ENCODE measurements at regions not wholly inside any gene's neighbourhood (a gene's known extent, or its start where the extent isn't known, plus 50 kb on each side); places are given as distances from the start of the nearest gene placed in this dataset.

DNA sequence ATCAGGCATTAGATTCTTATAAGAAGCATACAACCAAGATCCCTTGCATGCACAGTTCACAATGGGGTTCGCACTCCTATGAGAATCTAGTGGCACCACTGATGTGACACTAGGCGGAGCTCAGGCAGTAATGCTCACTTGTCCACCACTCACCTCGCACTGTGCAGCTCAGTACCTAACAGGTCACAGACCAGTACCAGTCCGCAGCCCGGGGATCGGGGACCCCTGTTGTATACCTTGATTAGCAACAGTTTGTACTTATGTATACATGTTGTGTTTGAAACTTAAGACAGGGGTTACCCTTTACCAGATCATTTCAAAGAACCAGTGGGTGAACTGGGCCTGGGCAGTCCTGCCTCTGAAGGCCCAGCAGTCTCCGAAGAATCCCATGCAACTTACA is 103.7 kb downstream of the PMP22 start:
- TF ChIP-seq, protein P1, sequence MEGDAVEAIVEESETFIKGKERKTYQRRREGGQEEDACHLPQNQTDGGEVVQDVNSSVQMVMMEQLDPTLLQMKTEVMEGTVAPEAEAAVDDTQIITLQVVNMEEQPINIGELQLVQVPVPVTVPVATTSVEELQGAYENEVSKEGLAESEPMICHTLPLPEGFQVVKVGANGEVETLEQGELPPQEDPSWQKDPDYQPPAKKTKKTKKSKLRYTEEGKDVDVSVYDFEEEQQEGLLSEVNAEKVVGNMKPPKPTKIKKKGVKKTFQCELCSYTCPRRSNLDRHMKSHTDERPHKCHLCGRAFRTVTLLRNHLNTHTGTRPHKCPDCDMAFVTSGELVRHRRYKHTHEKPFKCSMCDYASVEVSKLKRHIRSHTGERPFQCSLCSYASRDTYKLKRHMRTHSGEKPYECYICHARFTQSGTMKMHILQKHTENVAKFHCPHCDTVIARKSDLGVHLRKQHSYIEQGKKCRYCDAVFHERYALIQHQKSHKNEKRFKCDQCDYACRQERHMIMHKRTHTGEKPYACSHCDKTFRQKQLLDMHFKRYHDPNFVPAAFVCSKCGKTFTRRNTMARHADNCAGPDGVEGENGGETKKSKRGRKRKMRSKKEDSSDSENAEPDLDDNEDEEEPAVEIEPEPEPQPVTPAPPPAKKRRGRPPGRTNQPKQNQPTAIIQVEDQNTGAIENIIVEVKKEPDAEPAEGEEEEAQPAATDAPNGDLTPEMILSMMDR (IDR thresholded peaks at IDR 0.05): no peak
- Histone ChIP-seq H3K27me3 (no peaks in the 10 kb centered on the region), H3K9me3 (no peaks in the 10 kb centered on the region), H3K9ac (ENCODE audit: low read depth in 2 of 2, low read length in 2 of 2) (no peak overlapping the region), H3K27ac (no peak overlapping the region), H3K36me3 (no peaks in the 10 kb centered on the region), H3K4me3 (no peak overlapping the region), H3K4me1 (no peaks in the 10 kb centered on the region)
- no peak for DNase-seq
- intact Hi-C loops (cut with DNase I): no loop called here

DNA sequence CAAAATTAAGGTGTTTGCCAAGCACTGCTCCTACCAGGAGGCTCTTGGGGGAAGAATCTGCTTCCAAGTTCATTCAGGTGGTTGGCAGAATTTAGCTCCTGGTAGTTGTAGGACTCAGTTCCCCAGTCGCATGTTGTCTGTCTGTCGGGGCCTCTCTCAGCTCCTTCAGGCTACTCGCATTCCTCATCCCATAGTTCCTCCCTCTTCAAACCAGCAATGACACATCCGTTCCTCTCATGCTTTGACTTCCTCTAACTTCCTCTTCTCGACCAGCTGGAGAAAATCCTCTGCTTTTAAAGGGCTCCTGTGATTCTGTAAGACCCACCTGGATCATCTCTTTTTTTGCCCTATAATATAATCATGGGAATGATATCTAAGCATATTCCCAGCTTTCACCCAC is 108.1 kb downstream of the PMP22 start:
- H3K9ac ChIP-seq (ENCODE audit: low read depth in 2 of 2, low read length in 2 of 2): no peak overlapping the region

DNA sequence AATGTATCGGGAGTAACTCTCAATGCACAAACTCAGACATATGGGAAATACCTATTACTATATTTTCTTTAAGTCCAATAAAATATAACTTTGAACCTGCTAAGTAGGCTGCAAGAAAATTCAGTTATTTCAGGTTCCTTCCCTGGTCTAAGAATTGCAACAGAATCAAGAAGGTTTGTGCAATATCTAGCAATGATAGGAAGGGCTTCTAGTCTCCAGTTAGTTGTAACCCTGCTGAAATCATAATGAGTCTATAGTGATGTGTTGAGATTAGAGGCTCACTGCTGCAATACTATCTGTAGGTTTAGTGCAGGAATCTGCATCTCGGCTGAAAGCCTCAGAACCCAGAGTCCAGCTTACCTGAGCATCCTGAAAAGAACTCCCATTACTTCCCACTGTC is 110.5 kb downstream of the PMP22 start:
- no peaks in the 10 kb centered on the region for H3K9me3 ChIP-seq
- no peaks in the 10 kb centered on the region for H3K36me3 ChIP-seq
- H3K4me1 ChIP-seq: no peaks in the 10 kb centered on the region
- H3K4me3 ChIP-seq: no peak overlapping the region
- intact Hi-C loops (cut with DNase I): no loop called here
- no peak overlapping the region for H3K9ac ChIP-seq (ENCODE audit: low read depth in 2 of 2, low read length in 2 of 2)
- TF ChIP-seq, protein P1 (IDR thresholded peaks at IDR 0.05): no peak
- no peak for DNase-seq
- H3K27me3 ChIP-seq: no peaks in the 10 kb centered on the region
- H3K27ac ChIP-seq: no peak overlapping the region

More for the DNA sequence above, 108.1 kb downstream of the PMP22 start:
- H3K4me1 ChIP-seq: no peaks in the 10 kb centered on the region
- no peak overlapping the region for H3K4me3 ChIP-seq
- TF ChIP-seq, protein P1 (IDR thresholded peaks at IDR 0.05): no peak
- no peaks in the 10 kb centered on the region for H3K27me3 ChIP-seq
- no peak for DNase-seq
- intact Hi-C loops (cut with DNase I): no loop called here
- H3K27ac ChIP-seq: no peak overlapping the region
- no peaks in the 10 kb centered on the region for H3K9me3 ChIP-seq
- H3K36me3 ChIP-seq: no peaks in the 10 kb centered on the region

DNA sequence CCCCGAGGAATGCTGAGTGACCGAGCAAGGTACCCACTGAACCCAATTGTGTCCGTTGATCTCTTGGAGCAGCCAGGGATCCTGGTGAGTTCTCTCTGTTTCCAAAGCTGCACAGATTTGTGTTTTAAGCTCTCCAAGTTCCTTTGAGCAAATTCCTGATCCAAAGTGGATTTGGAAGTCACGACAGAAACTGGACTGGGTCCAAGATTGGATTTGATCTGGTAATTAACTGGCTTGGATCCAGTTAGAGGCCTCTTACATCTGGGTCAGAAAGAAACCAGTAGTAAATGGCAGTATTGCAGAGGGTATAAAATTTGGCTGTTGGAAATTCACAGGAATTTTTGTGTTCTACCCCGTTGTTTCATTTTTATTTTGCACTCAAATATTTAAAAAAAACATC is 119.5 kb downstream of the PMP22 start:
- H3K4me1 ChIP-seq: no peaks in the 10 kb centered on the region
- TF ChIP-seq, protein P1 (IDR thresholded peaks at IDR 0.05): no peak
- intact Hi-C loops (cut with DNase I): no loop called here
- no peak overlapping the region for H3K9ac ChIP-seq (ENCODE audit: low read depth in 2 of 2, low read length in 2 of 2)
- H3K9me3 ChIP-seq: no peaks in the 10 kb centered on the region
- no peak overlapping the region for H3K27ac ChIP-seq
- H3K36me3 ChIP-seq: no peaks in the 10 kb centered on the region
- H3K27me3 ChIP-seq: no peaks in the 10 kb centered on the region
- DNase-seq: no peak
- H3K4me3 ChIP-seq: no peak overlapping the region

DNA sequence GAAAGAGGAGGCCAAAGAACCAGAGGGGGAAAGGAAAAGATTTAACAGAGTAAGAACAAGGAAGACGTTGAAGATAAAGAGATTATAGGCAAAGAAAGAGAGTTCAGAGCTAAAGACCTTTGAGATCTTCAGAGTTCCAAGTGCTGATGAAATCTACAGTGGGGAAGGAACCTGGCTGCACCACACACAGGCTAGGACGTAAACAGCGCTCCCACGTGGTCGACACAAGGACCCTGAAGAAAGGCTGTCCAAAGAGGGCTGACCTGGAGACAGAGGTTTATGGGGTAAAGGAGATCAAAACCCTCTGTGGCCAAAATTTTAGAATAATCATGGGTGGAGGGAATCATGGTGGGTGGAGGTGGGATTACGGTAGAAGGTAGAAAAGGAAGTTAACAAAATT is 121.6 kb downstream of the PMP22 start:
- no peak for DNase-seq
- Histone ChIP-seq H3K4me1 (no peaks in the 10 kb centered on the region), H3K36me3 (no peaks in the 10 kb centered on the region), H3K4me3 (no peak overlapping the region), H3K27ac (no peak overlapping the region), H3K9ac (ENCODE audit: low read depth in 2 of 2, low read length in 2 of 2) (no peak overlapping the region), H3K27me3 (no peaks in the 10 kb centered on the region), H3K9me3 (no peaks in the 10 kb centered on the region)
- intact Hi-C loops (cut with DNase I): no loop called here
- TF ChIP-seq, protein P1 (IDR thresholded peaks at IDR 0.05): no peak

DNA sequence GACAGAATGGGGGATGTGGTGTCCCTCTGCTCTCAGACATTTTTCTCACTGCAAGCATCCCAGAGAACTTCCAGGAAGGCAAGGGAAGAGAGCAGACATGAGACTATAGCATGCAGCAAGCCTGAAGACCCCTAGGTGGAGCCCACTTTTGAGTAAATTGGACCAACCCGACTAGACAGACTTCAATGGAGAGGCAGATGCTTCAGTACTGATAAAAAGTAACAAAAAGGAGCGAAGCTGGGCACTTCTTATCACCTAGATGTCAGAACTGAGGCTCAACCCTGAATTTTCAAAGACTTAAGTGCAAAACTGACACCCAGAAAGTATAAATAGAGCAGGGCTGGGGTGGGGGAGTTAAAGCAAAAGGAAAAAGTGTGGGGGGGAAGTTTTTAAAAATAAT is 130.8 kb downstream of the PMP22 start:
- Histone ChIP-seq H3K27me3 (no peaks in the 10 kb centered on the region), H3K4me3 (no peak overlapping the region), H3K4me1 (no peaks in the 10 kb centered on the region), H3K36me3 (no peaks in the 10 kb centered on the region), H3K9me3 (no peaks in the 10 kb centered on the region), H3K9ac (ENCODE audit: low read depth in 2 of 2, low read length in 2 of 2) (no peak overlapping the region), H3K27ac (no peak overlapping the region)
- TF ChIP-seq, protein P1 (IDR thresholded peaks at IDR 0.05): no peak
- DNase-seq: no peak
- intact Hi-C loops (cut with DNase I): no loop called here

Data from colonic mucosa (tissue), 4 donors.